ENCODE measurements at regions not wholly inside any gene's neighbourhood (a gene's known extent, or its start where the extent isn't known, plus 50 kb on each side); places are given as distances from the start of the nearest gene placed in this dataset.
A peak's percentile ranks its signal among the peaks of the same experiment; 100 is the strongest.

DNA sequence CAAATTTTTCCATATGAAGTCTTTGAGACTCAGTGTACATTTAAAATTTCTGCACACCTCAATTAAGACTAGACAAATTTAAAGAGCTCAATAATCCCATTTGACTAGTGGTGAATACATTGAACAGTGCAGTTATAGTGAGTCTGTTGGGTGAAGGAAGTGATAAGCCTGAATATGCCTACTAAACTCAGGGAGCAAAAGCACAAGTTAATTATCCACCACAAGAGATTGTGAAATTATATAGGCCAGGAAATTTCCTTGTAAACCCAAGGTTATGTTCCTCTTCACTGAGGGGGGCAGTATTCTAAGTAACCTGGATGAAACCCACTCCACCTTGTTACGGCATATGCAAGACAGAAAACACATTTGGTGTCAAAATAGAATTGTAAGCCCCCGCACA lies 612.9 kb upstream of the DAB2 start:
- no peak for DNase-seq (ENCODE audit: low read depth)

DNA sequence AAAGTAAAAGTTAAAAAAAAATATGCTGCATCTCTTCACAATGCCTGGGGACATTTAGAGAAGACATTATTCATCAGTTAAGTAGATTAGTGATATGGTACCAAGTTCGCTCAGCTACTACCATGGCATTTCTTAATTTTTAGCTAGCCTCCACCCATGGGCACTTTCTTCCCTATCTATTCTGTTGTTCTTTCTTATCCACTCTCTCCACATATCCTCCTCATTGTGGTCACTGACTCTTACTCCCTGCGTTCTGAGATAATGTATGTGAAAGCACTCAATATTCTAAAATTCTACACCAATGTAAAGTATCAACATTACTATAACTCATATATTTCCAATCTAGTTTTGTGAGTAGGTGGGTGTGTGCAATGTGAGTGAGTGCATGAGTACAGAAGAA lies 609.7 kb upstream of the DAB2 start:
- DNase-seq (ENCODE audit: low read depth) = no peak

DNA sequence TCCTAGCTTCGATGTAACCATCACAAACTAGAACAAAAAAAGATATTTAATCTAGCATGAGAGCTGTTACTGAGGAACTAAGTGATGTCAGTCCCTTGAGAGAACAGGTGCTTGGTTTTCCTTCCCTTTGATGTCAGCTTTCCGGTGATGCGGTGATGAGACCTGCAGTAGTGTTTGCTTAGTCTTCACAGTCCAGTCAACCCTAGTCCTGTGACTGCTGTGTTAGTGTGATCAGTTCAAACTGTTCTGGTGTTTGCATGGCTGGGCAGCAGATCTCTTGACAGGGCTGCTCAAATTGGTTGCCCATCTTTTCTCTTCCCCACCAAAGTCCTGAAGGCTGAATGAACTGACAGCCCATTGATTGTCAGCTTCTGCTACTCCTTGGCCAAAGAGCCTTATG lies 608.6 kb upstream of the DAB2 start:
- peak; percentile 5 for DNase-seq (ENCODE audit: low read depth)

DNA sequence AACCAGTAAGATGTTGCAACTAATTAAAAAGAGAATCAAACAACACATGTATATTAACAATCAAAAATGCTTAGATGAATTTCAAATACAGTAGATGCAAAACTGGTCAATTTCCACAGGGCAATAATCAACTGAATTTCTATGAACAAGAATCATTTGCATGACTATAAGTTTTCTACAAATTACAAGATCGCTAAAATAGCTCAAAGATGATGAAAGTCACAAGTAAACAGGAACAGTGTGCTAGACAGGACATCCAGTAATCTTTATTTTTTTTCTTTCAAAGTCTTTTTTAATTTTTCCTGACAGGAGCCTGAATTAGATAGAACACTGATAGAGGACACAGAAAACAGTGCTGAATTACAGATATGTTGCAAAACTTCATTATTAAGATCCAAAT lies 608.2 kb upstream of the DAB2 start:
- no peak for DNase-seq (ENCODE audit: low read depth)

DNA sequence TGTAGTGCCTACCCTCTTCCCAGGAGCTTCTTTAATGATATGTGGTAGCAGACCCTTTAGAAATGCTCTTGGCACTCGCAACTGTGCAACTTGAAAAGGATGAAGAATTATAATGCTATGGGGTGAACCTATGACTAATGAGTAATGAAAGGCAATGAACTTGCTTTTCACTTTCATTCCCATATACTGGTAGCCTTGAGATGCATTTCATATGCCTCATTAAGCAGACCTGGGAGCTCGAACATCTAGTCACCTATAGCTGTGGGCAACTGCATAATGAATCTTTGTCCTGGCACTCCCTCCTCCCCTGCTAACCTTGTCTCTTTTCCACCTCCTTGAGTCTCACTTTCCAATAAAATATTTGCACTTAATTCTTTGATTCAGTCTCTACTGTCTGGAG lies 605.9 kb upstream of the DAB2 start:
- no peak for DNase-seq (ENCODE audit: low read depth)

DNA sequence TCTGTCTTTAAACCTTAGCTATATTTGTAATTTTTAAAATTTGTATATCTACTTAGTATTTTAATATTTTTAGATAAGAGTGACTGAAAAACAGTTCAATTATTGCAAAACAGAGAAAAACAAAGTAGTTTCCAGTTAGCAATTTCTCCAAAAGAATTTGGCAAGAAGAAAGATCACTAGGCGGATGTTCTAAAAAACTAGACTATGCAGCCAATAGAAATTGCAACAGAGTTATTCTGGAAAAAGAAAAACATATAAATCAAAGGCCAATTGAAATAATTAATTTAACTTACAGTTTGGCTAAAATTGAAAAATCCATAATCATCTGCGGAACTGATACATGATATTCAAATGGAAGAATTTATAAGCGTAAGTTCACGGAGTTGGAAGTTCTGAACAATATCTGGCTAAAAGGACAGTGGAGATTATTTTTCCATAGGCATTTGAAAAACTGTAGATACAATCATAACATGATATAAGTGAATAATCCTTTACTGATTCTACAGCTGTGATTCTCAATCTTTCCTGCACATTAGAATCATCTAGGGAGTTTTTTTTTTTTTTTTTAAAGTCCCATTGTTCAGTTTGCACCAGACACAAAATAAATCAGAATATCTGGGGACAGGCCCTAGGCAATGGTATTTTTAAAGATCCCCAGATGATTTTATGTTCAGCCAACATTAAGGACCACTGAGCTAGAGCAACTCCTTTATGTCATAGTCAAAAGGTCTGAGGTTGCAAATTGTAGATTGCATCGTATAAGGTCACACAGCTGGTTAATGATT lies 605.1 kb upstream of the DAB2 start:
- no peak for DNase-seq (ENCODE audit: low read depth)

DNA sequence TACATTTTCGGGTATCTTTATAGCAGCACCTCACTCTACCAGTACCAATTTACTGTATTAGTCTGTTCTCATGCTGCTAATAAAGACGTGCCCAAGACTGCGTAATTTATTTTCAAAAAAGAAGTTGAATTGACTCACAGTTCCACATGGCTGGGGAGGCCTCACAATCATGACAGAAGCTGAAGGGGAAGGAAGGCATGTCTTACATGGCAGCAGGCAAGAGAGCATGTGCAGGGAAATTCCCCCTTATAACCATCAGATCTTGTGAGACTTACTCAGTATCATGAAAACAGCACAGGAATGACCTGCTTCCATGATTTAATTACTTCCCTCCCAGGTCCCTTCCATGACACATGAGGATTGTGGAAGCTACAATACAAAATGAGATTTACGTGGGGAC lies 602.6 kb upstream of the DAB2 start:
- no peak for DNase-seq (ENCODE audit: low read depth)

DNA sequence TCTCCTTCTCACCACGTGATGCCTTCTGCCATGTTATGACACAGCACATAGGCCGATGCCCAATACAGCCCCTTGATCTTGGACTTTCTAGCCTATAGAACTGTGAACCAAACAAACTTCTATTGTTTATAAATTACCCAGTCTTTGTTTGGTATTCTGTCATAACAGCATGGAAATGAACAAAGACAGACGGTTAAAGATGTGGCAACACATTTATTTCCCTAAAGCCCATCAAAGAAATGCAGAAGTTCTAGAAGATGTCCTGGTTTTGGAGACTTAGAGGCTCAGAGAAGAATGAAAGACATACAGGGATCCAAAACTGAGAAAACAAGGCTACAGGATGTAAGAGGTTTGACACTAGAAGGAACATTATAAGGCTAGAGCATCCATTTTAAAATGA lies 600.8 kb upstream of the DAB2 start:
- DNase-seq (ENCODE audit: low read depth) = no peak

DNA sequence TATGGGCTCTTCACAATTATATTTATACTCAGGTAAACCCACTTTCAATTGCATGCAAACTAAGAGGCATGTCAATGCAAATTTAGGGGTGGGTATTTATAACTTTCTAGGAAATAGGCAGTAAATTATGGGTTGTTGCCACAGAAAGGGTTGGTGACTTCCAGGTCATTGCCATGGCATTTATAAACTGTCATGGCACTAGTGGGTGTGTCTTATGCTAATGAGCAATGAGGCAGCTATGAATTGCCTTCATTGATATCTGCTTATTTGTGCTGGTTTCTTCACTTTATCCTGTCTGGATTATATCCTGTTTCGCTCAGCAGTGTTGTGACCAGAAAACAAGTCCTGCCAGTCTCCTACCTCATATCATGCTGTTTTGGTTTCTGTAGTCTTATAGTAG lies 597.3 kb upstream of the DAB2 start:
- no peak for DNase-seq (ENCODE audit: low read depth)

DNA sequence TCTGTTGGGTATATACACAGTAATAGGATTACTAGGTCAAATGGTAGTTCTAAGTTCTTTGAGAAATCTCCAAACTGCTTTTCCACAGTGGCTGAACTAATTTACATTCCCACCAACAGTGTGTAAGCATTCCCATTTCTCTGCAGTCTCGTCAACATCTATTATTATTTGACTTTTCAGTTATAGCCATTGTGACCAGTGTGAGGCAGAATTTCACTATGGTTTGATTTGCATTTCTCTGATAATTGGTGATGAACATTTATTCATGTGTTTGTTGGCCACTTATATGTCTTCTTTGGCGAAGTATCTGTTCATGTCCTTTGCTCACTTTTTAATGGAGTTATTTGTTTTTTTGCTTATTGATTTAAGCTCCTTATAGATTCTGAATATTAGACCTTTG lies 596.2 kb upstream of the DAB2 start:
- no peak for DNase-seq (ENCODE audit: low read depth)

DNA sequence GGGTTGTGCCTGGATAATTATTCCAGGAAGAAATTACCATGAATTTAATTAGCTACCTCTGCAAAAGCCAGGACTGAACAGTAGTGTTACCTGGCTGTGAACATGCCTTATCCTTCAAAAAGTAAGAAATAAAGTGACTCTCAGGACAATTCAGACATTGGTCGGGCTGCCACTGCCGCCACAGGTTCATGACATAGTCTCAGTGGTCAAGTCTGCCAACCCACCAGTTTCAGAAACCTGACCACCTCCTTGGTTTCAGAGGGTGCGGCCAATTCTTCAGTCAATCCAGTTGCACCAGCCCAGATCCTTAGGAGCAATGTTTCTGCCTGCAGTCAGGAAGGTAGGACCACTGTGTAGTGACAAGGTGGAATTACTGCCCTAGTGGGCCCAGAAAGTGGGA lies 593.1 kb upstream of the DAB2 start:
- DNase-seq (ENCODE audit: low read depth) = no peak

DNA sequence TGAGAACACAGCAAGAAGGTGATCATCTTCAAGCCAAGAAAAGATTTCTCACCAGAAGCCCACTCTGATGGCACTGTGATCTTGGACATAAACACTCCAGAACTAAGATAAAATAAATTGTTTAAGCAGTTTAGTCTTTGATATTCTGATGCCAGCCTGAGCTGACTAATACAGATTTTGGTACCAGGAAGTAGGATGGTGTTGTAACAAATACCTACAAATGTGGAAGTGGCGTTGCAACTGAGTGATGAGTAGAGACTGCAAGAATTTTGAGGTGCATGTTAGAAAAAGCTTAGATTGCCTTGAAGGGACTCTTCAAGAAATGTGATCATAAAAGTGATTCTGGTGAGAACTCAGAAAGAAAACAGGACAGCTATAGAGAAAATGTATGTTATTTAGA lies 592.4 kb upstream of the DAB2 start:
- no peak for DNase-seq (ENCODE audit: low read depth)

DNA sequence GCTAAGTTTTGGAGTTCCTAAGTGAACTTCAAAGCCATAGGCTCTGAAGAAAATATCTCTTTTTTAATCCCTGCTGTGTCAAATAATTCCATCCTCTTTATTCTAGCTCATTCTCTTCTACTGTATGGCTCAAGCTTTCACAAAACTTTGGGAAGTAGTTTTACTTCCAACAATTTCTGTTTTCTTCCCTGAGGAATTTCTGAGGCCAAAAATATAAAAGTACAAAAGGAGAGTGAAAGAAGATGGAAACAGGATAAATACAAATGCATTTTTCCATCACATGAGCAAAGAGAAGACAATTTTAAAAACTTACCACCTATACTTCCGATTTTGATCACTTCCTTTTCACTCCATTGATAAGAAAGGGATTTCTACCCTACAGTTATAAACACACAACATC lies 585.7 kb upstream of the DAB2 start:
- DNase-seq (ENCODE audit: low read depth) = no peak

DNA sequence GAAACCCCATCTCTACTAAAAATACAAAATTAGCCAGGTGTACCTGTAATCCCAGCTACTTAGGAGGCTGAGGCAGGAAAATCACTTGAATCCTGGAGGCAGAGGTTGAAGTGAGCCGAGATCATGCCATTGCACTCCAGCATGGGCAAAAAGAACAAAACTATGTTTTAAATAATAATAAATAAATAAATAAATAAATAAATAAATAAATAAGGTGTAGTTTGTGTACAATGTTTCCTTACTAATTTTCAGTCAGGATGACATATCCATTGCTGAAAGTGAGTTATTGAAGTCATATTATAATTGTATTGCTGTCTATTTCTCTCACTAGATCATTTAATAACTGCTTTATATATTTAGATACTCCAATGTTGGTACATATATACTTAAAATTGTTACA lies 581.5 kb upstream of the DAB2 start:
- DNase-seq (ENCODE audit: low read depth) = no peak

DNA sequence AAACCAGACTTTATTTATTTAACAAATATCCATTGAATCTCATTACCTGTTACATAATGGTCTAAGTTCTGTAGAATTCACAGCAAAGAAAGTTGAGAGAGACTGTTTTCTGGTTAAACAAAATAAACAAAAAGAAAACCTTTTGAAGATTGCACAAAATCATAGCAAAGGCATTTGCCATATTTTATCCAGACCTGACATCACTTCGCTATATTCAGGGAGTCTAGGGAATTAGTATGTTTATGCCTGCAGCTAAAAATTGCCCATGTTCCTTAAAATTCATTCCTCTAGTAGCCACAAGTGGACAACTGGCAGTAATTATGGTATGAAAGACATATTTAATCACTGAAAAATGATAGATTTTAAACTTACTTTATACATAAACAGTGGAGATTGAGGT lies 577.0 kb upstream of the DAB2 start:
- DNase-seq (ENCODE audit: low read depth) = no peak

DNA sequence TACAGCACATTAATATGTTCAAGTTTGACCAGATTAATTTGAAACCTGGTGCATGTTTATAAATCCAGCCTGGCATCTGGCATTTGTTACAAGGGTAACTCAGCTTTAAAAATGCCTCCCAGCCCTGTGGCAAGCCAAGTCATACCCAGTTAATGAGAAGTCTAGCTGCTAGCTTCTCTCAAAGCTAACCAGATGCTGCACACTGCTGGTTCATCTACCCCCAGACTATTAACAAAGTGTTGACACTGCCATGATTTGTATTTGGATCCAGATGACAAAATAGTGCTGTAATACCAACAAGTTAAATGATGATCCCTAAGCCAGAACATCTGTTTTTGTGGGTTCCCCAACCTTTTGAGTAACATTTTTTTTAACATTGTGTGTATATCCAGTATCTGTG lies 573.7 kb upstream of the DAB2 start:
- no peak for DNase-seq (ENCODE audit: low read depth)

DNA sequence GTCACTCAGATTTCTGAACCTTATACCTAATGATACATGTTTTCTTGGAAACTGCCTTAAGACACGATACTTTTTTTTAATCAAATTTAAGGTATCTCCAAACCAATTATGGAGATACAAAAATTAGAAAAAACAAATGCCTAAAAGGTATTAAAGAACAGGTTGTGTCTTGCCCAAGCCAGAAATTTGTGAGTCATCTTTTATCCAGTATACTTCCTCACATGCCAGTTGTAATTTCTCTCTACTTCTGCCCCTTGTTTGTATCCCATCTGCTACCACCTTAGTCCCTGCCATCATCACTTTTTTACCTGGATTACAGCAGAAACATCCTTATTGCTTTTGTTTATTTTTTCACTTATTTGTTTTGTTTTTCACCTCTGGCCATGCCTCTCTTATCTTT lies 571.2 kb upstream of the DAB2 start:
- DNase-seq (ENCODE audit: low read depth) = no peak

DNA sequence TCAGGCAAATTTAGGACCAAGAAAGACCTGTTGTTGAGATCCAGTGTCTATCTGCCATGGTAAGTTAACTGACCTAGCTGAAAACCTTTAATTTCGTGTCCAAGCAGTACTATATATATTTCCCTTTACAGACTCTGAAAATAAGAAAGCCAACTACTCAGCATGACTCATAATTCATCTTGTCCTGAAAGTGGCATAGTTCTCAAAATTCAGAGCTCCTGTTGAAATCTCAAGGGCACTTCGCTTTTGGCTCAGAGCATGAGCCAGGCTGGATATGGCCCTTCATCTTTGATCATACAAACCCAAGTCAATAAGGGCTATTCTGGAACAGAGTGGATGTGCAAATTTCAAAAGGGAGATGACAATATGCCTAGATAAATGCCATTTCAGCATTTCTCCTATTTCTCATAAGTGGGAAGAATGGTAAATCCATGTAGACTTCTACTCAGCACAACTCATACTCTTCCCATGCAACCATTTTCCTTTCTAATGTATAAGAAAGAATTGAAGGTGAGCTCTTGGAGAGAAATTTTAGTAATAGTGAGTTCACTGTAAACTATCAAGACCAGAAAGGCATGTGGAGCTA lies 567.9 kb upstream of the DAB2 start:
- DNase-seq (ENCODE audit: low read depth) = no peak

DNA sequence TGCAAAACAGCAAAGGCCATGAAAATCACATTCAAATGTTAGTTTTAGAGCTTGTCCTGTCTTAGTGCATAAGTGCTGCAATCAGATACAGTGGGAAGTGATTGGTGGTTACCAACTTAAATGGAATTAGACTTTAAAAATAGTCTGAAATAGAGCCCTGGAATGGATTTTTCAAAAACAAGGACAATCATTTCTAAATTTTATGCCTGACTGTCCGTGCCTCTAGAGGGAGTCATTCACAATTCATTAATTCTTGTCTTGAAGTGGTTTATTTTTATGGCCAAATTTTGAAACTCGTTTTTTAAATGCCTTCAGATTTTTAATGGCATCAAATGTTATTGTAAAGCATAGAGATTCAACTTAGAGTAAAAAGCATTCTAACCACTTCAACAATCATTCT lies 561.8 kb upstream of the DAB2 start:
- DNase-seq (ENCODE audit: low read depth) = no peak

DNA sequence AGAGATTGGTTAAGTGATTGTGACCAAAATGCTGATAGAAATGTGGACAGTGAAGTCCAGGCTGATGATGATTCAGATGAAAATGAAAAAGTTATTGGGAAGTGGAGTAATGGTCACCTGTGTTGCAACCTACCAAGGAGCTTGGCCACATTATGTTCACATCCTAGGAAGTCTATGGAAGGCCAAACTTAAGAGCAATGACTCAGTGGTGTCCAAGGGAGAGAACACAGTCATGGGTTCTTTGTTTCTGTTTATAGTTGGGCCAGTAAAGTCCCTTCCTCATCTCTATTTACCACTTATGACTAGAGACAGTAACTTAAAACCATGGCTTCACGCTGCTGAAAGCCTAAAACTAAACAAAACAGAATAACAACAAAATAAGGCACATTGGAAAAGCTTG lies 555.3 kb upstream of the DAB2 start:
- no peak for DNase-seq (ENCODE audit: low read depth)

DNA sequence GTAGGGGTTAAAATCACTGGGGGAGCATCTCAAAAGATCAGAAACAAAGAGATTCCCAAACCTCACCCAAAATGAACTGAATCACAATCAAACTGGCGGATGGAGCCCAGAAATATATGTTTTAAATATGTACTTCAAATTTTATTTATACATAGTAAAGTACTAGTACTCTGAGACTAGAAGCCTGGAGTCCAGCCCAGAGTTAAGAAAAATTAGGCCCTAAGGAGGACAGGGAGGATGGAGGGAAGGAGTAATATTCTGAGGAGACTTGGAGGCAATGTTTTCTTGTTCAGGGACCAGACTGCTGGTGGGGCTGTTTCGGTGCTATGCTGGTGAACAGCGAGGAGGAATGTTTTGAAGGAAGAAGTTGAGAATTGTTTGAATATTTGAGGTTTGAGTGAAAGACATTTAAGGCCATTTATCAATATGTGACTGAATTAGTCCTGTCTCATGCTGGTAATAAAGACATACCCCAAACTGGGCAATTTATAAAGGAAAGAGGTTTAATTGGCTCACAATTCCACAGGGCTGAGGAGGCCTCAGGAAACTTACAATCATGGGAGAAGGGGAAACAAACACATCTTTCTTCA lies 552.4 kb upstream of the DAB2 start:
- no peak for DNase-seq (ENCODE audit: low read depth)

DNA sequence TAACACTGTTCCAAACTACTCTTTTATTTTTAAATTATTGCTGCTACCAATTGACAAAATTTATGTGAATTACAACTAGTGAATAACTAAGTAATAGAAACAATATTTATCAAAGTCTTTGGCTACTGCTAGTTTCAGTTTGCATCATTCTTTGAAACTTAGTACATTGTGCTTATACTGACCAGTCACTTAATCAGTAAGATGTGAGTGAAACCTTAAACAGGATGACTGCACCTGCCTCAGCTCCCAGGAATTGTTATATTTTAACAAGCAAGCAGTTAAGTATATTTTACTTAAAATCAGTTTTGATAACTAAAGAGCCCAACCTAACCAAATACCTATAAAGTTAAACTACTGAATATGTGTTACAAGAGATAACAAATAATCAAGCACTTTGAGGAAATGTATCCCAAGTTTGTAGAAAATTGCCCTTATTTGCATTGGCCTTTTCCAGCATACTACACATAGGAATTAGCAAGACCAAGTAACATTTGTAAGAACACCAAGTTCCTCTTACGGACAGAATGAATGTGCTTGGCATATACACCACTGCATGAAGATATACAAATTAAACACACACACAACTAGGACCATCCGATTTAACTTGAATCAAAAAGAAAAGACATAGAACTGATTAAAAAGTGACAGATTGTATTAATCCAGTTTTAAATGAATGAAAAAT lies 545.5 kb upstream of the DAB2 start:
- DNase-seq (ENCODE audit: low read depth) = no peak

DNA sequence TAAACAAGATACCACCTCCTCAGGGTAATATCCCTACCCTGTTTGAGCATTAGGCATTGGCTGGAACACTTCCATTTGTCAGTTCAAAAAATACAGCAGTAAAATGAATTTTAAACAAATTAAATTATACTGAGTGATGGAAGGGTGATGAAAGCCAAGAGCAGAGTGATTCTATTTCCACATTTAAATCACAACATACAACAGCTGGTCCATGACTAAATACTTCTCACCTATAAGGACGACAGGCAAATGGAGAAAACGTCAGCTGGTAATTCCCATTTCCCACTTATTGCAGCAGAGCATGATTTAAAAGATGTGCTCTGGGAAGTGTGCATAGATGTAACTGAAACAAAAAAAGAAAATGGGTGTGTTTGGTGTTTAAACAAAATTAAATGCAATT lies 543.6 kb upstream of the DAB2 start:
- no peak for DNase-seq (ENCODE audit: low read depth)
